NT2/D1 (cell line): ENCODE measurements at regions not wholly inside any gene's neighbourhood (a gene's known extent, or its start where the extent isn't known, plus 50 kb on each side); places are given as distances from the start of the nearest gene placed in this dataset.

Source experiments
- SUZ12 ChIP-seq: IDR thresholded peaks from 2 replicates; pipeline ENCODE4 v1.6.1; 2011; ENCODE audit not compliant: insufficient read length, insufficient read depth; ENCODE audit errors: extremely low read depth
- YY1 ChIP-seq: IDR thresholded peaks from 2 replicates; pipeline ENCODE4 v1.6.1; 2011; ENCODE audit not compliant: insufficient read length, insufficient read depth
- ZNF274 ChIP-seq: IDR thresholded peaks from 2 replicates; pipeline ENCODE4 v1.6.1; 2011; ENCODE audit warnings: mild to moderate bottlenecking, low read depth, low read length

GRCh38 chr6:84516154-84516553 is 248.2 kb downstream of the TBX18 start:
- TF ChIP-seq YY1 (no peak), ZNF274 (no peak), SUZ12 (no peak)
